K562 (cell line): ENCODE measurements at regions not wholly inside any gene's neighbourhood (a gene's known extent, or its start where the extent isn't known, plus 50 kb on each side); places are given as distances from the start of the nearest gene placed in this dataset.

ENCODE experiments used
- E2F1 ChIP-seq: sonication (generic); formaldehyde crosslinking; IDR thresholded peaks from 2 replicates; pipeline ENCODE4 v1.8.1; 2023; ENCODE audit warnings: mild to moderate bottlenecking, missing genetic modification reagents, moderate library complexity
- EGR1 ChIP-seq: fragments of 450-650 bp; conservative IDR thresholded peaks from 2 replicates; pipeline ENCODE4 v1.6.1; 2017; ENCODE audit warnings: mild to moderate bottlenecking
- FOXO4 ChIP-seq: fragments of 450-650 bp; formaldehyde crosslinking; IDR thresholded peaks from 2 replicates; pipeline ENCODE4 v1.4.0; 2020; ENCODE audit warnings: mild to moderate bottlenecking, moderate library complexity
- ILK ChIP-seq: fragments of 450-650 bp; IDR thresholded peaks from 2 replicates; pipeline ENCODE4 v1.6.1; 2016; ENCODE audit warnings: missing genetic modification characterization, low read depth, mild to moderate bottlenecking, missing compliant biosample characterization, moderate library complexity, borderline replicate concordance
- MAX ChIP-seq: sonication (generic); formaldehyde crosslinking; IDR thresholded peaks from 2 replicates; pipeline ENCODE4 v1.9.0; 2022; ENCODE audit warnings: mild to moderate bottlenecking, missing genetic modification reagents
- MEIS2 ChIP-seq: fragments of 450-650 bp; IDR thresholded peaks from 2 replicates; pipeline ENCODE4 v1.6.1; 2014; ENCODE audit warnings: mild to moderate bottlenecking; ENCODE audit not compliant: partially characterized antibody
- MLX ChIP-seq, 2 experiments: fragments of 450-650 bp in 1 of 2; sonication (generic) in 1 of 2; formaldehyde crosslinking; conservative IDR thresholded peaks; 2 replicates each; pipeline versions ENCODE4 v1.4.0 to v1.8.1; 2020 to 2022; ENCODE audit warnings: mild to moderate bottlenecking in 1 of 2, missing genetic modification reagents in 1 of 2
- NFRKB ChIP-seq: fragments of 450-650 bp; IDR thresholded peaks from 2 replicates; pipeline ENCODE4 v1.6.1; 2016; ENCODE audit warnings: low read depth
- PML ChIP-seq: IDR thresholded peaks from 2 replicates; pipeline ENCODE4 v1.6.1; 2012; ENCODE audit warnings: low read length, inconsistent platforms
- POLR2A ChIP-seq: fragments of 450-650 bp; conservative IDR thresholded peaks from 2 replicates; pipeline ENCODE4 v1.6.1; 2016
- RB1 ChIP-seq: fragments of 450-650 bp; IDR thresholded peaks from 2 replicates; pipeline ENCODE4 v1.6.1; 2017; ENCODE audit warnings: low read depth, mild to moderate bottlenecking
- REST ChIP-seq, 2 experiments: fragments of 450-650 bp; formaldehyde crosslinking in 1 of 2; IDR thresholded peaks; 2 replicates each; pipeline versions ENCODE4 v1.4.0 to v1.6.1; 2014 to 2020; ENCODE audit warnings: mild to moderate bottlenecking in 2 of 2, borderline replicate concordance in 1 of 2, low read depth in 1 of 2
- TAF7 ChIP-seq: fragments of 450-650 bp; IDR thresholded peaks from 2 replicates; pipeline ENCODE4 v1.6.1; 2016; ENCODE audit warnings: missing genetic modification characterization, missing compliant biosample characterization
- ZNF184 ChIP-seq: sonication (generic); formaldehyde crosslinking; IDR thresholded peaks from 2 replicates; pipeline ENCODE4 v1.5.0; 2020; ENCODE audit warnings: missing genetic modification reagents
- ZNF764 ChIP-seq: fragments of 250-450 bp; sonication (Bioruptor Pico); IDR thresholded peaks from 2 replicates; pipeline ENCODE4 v1.4.0; 2020; ENCODE audit warnings: low read depth, mild to moderate bottlenecking, moderate library complexity

- TF ChIP-seq TAF7 (tag) (no peak), FOXO4 (no peak), ZNF764 (CRISPR knock-in tag) (no peak), MLX (CRISPR knock-in tag; conservative IDR thresholded peaks at IDR 0.05) (no peak), POLR2A (no peak), ILK (no peak), MEIS2 (peak; percentile 5), REST (IDR thresholded peaks at IDR 0.05; ENCODE audit: borderline replicate concordance) (peak; percentile 86), REST (CRISPR knock-in tag; IDR thresholded peaks at IDR 0.05; ENCODE audit: low read depth) (no peak), E2F1 (CRISPR knock-in tag) (no peak), EGR1 (0 out of 2 replicates have a peak, but pooled peaks have one; percentile 25), RB1 (no peak), ZNF184 (CRISPR knock-in tag) (no peak), NFRKB (no peak), PML (no peak), MAX (CRISPR knock-in tag) (no peak)
Observed at GRCh38 chr20:37598100-37598543, 70.4 kb upstream of the BLCAP start (continued).
